Occipital lobe (tissue), 1 donor: ENCODE measurements at regions not wholly inside any gene's neighbourhood (a gene's known extent, or its start where the extent isn't known, plus 50 kb on each side); places are given as distances from the start of the nearest gene placed in this dataset.
"Not testable (repeated sequence)": the region's sequence is repeated elsewhere in the genome, so short reads cannot be mapped to it uniquely, and the experiment has no call there.

Experiments used
- DNase-seq: peaks from one replicate; lab custom pipeline; 2025; lab: John Stamatoyannopoulos, UW

DNA sequence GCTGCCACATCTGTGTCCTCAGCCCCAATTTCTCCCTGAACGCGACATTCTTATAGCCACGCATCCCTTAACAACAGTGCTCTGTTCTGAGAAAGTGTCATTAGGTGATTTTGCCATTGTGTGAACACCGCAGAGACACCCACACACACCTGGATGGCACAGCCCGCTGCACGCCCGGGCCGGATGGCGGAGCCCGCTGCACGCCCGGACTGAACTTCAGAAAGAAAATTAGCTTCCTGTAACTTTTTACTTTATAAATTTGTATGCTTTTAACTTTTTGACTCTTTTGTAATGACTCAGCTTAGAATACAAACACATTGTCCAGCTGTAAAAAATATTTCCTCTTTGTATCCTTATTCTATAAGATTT lies 567.0 kb upstream of the B3GAT1 start:
- not testable (repeated sequence) for DNase-seq

DNA sequence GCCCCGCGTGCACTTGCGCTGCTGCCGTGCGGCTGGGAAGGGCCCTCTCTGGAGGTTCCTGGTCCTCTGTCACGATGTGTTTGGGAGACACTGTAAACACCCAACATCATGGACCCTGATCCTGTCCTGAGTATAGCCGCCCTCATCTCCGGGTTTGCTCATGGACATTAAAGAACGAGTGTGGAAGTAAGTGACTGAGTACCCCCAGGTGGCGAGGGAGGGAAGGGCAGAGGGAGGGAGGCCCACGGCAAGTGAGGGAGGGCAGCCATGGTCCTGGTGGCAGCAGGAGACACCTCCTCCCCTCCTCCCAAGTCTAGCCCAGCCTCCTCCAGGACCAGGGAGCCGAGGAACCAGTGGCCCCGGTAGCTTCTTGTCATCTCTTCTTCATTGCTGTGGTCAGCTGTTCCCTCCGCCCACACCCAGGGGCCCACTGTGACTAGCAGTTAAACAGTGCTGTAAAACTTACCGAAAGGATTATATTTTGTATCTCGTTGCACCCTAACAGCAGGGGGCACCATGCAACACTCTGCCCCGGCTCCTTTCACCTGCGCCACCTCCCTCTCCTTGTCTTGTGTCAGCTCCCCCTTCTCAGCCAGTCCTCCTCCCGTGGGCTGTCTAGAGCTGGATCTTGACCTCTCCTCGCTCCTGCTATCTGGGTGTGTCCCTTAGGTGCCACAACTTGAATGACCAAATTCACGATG lies 566.5 kb upstream of the B3GAT1 start:
- DNase-seq = no peak

DNA sequence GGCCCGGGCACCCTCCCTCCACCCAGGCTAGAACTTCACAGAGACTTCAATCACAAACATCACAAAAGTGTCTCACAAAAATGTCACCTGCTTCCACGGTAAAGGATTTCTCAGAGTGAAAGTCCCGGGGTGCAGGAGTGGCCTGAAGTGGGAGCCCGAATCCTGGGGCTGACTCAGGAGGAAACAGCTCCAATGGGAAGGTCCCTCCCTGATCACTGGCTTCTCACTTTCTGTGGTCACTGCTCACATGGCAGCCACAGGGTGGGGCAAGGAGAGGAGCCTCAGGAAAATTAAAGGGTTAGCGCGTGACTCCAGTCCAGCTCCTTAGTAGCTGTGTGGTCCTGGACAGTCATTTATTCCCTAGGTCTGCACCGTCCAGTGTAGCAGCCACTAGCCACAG lies 564.5 kb upstream of the B3GAT1 start:
- DNase-seq = no peak

DNA sequence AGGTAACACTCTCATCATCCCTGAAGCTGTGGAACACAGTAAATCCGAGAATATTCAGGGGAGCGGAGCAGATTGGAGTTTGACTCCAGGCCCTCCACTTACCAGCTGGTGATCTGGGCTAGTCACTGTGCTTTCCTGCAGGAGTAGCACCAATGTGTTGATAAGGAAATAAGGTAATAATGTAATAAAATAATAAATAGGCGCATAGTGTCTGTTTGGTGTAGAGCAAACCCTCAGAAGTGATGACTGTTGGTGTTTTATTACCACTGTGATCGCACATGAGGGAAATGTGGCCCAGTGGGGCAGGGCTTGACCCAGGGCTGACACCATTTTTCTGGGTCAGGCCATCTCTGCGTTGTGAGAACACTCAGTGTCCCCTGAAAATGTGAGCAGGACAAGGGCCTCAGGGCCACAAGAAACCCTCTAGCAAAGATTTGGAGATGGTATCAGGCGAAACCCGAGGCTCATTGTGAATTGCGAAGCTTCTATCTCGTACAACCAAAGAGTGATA lies 563.9 kb upstream of the B3GAT1 start:
- no peak for DNase-seq

DNA sequence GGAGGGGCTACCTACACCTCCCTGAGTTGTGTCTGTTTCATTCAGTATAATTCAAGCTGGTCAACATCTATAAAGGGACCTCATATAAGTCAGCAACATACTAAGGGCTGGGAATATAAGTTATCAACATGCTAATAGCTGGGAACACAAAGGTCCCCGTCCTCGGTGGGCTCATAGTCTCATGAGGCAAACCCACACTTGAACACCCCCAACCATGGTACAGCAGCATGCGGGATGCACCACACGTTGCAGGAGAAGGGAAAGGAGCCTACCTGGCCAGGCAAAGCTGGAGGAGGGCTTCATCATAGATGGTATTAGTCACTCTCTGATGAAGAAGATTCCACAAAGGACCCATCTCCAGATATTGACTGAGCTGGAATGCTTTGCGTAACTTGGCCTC lies 561.8 kb upstream of the B3GAT1 start:
- no peak for DNase-seq

DNA sequence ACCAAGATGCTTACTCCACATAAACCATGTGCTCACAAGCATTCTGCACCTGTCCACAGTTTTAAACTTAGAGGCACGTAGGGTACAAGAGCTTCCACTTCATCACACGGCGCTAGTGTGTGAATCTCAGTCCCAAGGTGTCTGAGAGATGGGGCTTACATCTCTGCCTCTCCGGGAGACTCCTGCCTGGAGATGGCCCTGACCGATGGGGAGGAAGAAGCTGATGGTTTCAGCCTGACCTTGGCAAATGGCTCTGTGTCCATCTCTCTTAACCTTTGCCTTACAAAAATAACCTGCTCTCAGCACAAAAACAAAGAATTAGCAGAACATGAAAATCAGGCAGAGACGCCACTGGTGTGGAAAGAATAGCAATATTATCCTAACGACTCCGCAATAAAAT lies 559.3 kb upstream of the B3GAT1 start:
- no peak for DNase-seq

DNA sequence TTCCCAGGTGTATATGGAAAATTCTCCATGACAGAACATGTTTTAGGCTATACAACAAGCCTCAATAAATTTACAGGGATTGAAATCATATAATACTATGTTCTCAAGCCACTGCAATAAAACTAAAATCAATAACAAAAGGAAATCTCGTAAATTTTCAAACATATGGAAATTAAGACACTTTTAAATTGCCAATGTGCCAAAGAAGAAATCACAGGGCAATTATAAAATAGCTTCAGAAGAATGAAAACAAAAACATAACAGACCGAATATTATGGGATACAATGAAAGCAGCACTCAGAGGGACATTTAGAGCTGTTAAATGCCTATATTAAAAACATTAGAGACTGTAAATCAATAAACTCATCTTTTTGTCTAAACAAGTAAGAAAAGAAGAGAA lies 555.7 kb upstream of the B3GAT1 start:
- no peak for DNase-seq

DNA sequence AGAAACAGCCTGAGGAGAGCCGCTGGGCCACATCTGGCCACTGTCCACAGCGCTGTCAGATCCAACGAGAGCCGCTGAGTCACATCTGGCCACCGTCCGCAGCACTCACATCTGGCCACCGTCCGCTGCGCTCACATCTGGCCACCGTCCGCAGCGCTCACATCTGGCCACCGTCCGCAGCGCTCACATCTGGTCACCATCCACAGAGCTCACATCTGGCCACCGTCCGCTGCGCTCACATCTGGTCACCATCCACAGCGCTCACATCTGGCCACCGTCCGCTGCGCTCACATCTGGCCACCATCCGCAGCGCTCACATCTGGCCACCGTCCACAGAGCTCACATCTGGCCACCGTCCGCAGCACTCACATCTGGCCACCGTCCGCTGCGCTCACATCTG lies 549.3 kb upstream of the B3GAT1 start:
- DNase-seq = not testable (repeated sequence)

DNA sequence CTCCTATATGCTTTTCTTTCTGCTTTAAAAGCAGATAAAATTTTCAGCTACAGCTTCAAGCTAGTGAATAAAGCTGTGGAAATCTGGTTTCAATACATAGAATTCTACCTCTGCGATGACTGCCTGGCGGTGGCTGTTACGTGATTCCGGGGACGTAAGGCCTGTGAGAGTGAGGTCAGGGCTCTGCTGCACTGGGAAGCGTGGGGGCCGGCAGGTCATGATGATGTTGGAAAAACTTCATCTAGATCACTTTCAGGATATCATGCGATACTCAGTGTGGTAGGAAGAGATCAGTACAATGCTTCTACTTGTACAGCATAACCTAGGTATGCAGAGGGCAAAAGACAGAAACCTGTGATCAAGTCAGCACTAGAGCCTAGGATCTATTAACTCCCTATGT lies 546.8 kb upstream of the B3GAT1 start:
- DNase-seq = no peak

DNA sequence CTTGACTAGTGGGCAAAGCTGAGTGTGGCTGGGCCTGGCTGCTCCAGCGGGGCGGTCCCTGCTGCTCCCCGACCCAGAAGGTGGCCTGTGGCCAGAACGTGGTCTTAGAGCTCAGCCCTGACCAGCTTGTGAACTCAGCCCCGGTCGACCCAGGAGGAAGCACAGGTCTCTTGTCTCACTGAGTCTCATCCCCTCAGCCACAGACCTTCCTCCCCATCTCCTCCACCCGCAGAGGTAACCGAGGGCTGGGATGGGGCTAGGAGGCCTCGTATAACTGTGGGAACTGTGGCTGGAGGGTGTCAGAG lies 546.2 kb upstream of the B3GAT1 start:
- DNase-seq = no peak

DNA sequence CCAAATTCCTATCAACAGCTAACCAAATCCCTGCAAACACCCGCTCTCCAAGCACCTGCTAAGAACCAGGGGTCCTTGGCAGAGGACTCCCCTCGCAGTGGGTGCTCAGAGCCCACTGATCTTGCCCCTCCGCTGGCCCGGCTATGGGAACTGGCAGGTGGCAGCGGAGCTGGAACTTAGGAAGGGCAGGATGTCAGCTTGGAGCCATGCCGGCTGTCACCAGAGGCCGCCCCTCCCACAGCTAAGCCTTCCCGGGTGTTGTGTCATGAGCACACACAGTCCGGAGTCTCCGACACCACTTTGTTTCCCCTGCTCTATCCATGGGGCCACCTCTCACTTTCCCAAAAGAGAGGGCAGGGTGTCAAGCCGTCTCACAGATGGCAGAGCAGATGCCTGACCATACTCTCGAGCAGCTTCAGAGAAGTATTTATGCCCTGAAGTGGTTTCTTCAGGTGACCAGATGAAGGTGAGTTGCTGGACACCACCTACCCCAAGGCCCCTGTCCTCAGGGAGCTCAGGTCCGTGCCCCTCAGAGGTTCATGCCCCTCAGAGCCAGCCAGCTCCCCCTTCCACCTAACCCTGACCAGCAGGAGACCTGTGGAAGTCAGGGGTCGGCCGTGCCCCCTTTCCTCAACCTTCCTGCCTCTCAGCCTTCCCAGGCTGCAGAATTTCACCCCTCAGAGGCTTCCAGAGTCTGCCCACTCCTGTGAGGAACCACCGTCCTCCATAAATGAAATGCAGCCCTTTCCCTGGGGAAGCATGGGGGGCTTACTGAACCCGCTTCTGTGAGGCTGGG lies 545.7 kb upstream of the B3GAT1 start:
- DNase-seq = no peak

DNA sequence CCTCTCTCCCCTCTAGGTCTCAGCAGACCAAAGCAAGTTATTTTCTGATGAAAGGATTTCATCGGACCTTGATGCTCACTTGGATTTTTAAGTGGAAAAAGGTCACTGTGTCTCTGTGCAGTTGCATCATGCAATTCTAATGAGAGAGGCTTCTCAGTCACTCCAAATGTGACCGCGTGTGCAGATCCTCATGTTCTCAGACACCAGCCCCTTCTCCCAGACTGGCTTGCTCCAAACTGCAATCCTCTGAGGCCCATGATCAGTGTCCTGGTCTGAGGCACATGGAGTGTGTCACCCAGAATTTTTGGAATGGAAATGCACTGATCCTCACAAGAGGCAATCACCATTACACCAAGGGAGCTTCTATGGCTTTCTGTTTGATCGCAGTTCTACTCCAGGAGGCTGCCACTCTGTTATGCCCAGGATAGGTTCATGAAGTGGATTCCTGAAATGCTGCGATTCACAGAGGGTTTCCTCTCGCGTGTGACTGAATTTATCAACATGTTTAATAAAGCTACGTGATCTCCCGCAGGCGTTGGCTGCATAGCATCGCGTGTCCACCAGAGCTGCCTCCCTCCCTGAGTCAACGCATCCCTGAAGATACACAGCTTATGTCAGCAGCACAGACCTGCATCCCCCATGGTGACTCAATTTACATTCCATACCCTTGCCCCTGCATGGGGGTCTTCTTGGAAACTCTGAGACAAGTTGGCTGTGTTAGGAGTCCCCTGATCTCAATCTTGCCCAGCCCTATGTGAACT lies 544.6 kb upstream of the B3GAT1 start:
- DNase-seq = no peak

DNA sequence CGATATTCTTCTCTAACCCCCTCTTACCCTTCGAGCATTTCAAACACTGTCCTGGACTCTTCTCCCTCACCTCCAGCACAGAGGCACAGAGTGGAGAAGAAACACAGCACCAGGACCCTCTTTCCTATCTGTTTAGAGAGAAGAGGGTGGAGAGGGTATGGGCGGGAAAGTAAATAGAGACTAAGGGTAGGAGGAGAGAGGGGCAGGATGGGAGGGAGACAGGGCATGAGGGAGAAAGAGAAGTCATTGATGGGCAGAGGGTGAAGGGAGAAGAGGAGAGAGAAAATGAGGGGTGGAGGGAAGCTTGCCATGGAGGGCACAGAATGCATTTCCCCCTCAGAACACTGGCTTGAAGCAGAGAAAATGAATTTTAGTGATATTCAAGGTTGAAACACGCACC lies 543.9 kb upstream of the B3GAT1 start:
- not testable (repeated sequence) for DNase-seq

DNA sequence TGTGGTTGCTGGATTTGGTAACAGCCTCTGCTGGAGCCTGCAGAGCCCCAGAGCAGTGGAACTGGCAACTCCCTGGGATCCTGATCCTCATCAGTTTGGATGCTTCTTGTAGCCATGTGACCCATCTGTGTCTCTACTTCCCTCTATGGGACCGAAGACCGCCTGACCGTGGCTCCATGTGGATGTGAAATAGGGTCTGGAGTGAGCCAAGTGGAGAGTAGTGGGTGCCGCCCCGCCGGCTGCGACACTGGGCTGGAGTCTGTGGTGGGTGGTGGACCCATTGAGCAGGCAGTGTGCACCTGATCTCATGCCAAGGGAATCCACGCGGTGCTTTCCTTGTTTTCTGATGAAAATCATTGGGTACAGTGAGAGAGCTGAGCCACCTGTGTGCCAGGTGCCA lies 543.2 kb upstream of the B3GAT1 start:
- no peak for DNase-seq

DNA sequence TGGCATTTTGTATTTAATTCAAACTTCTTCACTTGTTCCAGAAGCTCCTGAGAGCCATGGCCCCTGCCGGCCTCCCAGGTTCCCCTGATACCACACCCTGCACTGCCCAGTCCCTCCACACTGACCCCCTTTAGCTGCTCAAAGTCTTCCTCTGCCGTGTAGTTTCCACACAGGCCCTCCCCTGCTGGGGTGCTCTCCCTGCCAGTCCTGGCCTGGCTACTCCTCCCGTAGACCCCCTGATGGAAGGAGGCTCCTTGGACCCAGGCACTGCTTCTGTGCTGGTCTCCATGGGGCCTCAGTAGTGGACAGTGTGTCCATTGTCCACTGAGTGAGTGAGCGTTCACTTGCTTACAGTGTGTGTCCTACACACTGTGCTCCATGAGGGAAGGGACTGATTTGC lies 542.4 kb upstream of the B3GAT1 start:
- not testable (repeated sequence) for DNase-seq

DNA sequence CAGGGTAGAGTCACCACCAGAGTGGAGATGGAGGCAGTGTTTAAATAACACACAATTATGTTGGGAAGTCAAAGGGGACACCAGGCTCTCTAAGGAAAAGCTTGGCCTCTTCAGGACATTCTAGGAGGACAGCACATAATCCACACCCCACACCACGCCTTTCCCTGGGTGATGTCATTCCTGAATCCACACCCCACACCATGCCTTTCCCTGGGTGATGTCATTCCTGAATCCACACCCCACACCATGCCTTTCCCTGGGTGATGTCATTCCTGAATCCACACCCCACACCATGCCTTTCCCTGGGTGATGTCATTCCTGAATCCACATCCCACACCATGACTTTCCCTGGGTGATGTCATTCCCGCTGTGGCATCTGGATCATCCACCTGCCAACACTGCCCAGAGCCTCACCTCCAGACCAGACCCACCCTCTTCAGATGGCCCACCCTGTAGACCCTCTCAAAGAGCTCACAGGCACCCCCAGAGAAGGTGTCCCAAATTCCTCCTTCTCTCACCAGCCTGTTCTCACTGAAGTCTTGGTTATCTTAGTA lies 541.5 kb upstream of the B3GAT1 start:
- DNase-seq = not testable (repeated sequence)

DNA sequence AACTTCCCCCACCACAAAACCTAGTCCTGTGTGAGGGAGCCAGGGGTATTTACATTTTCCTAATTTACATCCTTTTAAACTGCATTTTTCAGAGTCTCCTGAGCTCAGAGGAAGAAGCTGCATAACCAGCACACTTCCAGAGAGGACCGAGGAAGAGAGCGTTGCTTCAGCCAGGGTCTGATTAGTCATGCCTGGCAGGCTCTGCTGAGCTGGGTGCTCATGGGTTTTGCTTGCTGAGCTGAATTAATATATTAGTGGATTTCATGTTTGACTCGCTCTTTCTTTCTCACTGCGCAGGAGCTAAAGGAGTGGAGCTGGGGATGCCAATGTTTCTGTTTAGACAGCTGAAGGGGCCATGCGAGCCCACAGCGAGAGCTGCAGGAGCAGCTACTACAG lies 539.3 kb upstream of the B3GAT1 start:
- peak; percentile 63 for DNase-seq

DNA sequence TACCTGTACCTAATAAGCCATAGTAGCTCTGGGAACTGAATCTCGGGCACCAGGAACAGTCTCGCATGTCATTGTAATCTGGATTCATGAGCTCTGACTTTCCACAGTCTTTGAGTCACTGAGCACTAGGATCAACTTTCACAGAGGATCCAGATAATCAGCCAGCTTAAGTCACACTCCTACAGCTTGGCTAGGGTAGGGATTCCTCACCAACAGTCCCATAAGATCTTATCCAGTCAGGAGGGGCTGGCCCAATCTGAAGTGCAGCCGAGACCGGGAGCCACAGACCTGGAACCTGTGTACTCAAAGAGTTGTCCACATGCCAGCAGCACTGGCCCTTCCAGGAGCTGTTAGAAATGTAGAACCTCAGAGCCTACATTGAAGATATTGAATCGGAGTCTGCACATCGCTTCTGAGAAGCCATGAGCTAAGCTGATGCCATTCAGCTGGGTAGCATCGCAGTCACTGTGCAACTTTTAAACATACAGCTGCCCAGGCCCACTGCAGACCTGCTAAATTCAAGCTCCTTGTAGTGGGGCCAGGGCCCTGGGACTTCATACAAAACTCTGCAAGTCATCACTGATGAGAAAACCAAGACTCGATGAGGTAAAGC lies 538.8 kb upstream of the B3GAT1 start:
- no peak for DNase-seq

DNA sequence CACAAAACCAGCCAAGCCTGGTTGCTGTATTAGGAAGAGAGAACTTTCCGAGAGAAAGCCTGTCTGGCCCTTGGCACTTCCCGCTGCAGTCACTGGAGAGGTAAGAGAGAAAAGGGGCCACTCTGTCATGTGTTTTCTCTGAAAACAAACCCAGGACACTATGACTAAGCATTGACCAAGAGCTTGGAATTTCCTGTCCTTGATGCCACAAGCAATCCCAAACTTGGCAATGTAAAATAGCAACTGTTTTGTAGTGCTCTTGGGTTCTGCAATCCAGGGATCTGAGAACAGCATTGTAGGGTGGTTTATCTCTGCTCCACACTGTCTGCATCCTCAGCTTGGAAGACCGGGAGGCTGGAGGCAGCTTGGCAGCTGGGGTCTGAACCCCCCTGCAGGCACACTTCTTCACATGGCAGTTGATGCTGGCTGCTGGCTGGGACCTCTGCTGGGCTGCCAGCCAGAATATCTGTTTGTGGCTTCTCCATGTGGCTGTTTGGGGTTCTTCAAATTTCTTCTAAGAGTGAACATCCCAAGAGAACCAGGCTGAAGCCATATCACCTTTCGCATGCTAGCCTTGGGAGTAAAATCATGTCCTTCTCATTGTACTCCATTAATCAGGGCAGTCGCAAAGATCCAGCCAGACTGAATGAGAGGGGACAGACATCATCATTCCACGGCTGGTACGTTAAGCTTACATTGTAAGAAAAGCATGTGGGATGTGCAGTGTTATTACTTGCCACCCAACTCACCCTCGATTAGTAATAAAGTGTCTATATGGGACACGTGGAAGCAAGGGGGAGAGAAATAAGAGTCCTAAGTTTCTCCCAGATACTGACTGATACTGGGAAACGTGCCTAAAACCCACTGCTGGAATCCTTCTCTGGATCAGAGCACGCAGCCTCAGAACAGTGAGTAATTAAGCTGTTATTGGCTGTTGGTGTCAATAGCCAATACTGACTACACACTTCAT lies 537.4 kb upstream of the B3GAT1 start:
- no peak for DNase-seq

DNA sequence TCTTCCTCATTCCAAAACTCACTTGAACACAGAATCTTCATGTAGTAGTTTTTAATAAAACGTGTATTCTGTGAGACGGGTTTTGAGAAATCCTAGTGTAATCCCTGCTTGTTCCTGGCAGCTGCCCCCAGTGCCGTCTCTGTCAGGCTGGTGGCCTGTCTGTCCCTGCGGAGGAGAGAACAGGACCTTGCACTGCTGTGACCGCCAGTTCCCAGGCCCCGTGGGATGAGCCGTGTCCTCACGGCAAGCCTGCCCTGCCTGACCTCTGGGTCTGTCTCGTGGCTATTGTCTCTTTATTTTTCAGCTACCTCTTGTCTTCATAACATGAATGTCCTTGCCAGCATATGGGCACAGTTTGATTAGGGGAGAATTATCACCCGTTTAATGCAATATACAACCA lies 535.5 kb upstream of the B3GAT1 start:
- no peak for DNase-seq

DNA sequence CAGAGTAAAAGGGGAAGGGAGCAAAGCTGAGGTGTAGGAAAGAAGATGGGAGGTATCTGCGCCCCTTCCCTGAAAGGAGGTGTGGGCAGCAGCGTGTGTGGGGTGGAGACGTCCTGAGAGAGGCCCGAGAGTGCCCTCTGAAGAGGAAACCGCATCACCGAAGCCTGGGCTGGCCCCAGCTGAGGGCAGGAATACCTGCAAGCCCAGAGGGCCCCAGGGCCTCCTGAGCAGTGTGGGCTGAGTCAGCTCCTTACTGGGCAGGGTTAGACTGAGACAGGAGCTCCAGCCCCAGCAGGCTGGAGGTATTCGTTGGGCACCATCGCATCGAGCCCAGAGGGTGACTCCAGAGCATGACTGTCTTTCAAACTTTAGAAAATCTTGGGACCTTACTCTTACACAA lies 534.0 kb upstream of the B3GAT1 start:
- no peak for DNase-seq
